GM21526 (cell line): ENCODE measurements at regions not wholly inside any gene's neighbourhood (a gene's known extent, or its start where the extent isn't known, plus 50 kb on each side); places are given as distances from the start of the nearest gene placed in this dataset.

Experiments
- ATAC-seq: cut with Tn5 transposase; IDR thresholded peaks from one replicate; pipeline ENCODE4 v1.9.1; 2021; ENCODE audit warnings: moderate library complexity; ENCODE audit not compliant: unreplicated experiment, low FRiP score

DNA sequence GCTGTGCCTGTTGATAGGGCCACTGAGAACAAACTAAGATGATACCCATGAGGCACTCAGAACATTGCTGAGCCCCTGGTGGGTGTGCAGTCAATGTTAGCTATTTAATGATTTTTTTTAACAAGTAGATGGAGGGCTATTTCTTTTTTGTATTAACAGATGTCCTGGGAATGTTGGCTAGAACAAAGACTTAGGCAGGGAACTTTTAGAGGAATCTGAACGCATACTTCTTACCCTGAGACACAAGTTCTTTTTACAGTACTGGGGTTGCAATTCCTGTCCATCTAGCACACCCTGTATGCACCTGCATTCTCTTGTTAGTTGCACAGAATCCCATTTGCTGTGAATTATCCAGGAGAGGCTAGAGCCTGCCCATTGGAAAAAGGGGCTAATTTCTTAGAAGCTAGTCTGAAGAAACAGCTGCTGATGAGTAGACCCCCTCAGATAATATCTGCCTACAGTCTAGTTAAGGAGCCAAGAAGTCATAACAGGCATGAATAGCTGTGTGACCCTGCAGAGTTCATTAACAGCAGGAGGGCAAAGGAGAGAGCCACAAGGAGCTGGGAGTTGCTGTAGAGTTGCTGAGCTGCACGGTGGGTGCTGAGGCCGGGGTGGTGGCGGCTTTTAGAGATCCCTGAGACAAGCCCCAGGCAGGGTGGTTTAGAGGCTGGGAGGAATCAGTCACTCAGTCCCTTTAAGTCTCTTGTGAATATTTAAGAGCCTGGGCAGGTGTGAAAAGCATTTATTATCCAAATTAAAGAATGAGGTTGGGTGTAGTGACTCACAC is 103.7 kb upstream of the FZD8 start:
- no peak for ATAC-seq

DNA sequence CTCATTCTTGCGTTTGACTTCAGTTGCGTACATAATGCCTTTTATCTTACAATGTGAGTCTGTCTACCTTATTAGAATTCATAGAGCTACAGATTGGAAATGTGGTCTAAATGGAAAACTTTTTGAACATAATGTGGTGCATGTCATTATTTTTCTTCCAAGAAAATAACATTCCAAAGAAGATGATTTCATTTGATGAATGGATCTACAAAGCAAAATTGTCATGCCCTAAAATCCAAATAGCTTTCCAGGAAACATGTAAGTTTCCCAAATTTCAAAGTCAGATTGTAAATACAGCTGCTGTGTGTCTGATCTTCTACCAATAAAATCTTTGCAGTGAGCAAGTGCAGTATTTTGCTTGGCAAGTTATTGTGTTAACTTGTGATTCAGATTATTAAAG is 101.8 kb upstream of the FZD8 start:
- no peak for ATAC-seq

DNA sequence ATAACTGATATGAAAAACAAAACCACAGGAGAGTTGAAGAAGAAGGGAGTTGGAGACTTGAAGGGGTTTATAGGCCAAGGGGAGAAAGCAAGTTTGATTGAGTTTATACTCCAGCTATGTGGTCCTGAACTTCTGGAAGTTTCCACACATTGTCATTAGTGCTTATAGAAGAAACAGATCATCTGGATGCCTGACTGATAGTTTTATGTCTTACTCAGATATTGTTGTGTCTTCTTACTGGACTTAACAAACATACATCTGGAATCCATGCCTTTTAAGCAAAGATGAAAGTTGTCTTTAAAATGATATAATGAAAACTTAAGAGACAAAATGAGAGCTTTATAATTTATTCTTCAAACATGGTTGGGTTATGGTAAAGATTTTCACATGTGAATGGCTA is 101.3 kb upstream of the FZD8 start:
- no peak for ATAC-seq

DNA sequence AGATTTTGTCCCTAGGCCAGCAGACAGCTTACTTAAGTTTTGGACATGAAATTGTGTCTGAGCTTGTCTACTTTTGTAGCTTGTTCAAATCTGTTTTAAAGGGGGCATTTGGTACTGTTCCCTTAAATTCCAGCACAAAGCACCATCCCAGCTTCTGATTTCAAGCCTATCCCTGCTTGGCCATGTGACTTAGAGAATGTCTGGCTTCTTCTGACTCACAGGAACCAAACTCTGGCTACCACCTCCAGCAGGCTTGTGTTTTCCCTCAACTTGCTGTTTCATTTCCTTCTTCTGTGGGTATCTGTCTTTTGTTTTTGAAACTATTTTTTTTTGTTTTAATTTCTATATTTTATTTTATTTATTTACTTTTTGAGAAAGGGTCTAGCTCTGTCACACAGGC is 97.9 kb upstream of the FZD8 start:
- ATAC-seq, result no peak

DNA sequence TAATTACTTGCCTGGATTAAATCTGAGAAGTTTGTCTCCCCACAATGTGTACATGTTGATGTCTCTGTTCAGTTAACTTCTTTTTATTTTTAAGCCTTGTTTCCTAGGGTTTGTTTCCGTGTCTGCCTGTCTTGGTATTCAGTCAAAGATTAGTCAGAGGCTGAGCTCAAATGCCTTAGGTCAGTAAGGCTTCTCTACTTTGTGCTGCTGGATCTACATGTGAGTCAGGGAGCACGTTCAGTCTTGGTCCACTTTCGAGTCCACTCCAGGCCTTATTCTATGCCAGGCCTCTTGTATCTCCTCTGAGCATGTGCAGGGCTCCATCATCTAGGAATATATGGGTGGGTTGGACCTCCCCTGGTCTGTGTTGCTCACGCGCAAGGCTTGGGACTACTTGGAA is 93.3 kb upstream of the FZD8 start:
- ATAC-seq, result no peak

DNA sequence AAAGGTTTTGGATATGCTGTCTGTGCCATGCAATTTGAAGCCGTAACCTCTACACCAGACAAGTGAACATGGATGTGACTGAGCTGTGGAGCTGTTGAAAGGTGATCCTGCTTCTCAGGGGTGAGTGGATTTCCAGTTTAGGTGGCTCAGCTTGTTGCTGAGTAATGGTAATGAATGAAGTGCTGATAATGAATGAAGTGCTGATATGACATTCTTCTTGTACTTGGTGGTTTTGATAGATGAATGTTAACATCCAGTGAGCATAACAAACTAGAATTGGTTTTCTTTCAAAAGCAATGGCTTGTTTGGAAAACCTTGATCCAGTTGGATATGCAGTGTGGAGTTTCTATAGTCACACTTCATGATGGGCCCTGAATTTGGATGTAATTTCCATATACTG is 89.7 kb upstream of the FZD8 start:
- no peak for ATAC-seq

DNA sequence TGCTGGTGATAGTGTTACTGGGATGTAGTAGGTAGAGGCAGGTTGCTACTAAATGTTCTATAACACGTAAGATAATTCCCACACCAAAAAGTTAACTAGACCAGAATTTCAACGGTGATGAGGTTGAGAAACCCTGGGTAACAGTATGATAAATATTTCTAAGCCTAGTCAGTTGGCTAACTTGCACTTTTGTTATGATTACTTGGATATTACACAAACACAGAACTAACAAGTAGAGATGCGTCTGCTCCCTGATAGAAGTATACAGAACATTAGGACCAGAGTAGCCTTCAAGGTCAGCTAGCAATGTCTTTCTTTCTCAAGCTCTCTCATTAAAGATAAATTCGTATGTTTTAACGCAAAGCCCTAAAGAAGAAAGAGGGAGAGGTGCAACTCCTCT is 86.2 kb upstream of the FZD8 start:
- no peak for ATAC-seq

DNA sequence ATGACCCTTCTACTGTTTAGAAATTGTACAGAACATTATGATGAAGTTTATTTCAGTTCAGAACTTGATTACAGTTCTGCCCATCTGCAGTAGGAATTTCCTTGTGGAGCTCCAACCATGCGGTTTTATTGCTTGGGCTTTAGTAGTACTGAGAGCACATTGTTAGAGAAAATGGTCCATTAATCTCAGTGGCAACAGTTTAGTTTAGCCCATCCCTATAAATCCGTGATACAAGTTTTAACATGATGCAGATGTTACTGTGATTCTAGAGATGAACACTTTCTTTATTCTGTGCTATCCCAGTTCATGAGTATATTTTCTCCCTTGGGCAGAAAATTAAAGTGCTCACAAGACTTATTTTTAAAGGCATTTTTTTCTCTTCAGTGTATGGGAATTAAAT is 84.8 kb upstream of the FZD8 start:
- no peak for ATAC-seq

DNA sequence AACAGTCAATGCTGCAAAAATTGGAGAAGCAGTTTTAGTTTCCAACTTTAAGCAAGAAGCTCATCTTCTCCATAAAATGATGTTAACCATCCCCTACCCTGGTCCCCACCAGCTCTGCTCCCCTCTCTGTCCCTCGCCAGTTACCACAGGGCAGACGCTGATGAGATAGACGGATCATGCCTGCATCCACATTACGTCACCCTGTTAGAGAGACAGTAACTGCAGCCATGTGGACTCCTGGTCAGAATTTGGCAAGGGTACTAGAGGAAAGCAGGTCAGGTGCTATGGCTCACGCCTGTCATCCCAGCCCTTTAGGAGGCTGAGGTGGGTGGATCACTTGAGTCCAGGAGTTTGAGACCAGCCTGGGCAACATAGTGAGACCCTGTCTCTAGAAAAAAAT is 81.9 kb upstream of the FZD8 start:
- no peak for ATAC-seq

DNA sequence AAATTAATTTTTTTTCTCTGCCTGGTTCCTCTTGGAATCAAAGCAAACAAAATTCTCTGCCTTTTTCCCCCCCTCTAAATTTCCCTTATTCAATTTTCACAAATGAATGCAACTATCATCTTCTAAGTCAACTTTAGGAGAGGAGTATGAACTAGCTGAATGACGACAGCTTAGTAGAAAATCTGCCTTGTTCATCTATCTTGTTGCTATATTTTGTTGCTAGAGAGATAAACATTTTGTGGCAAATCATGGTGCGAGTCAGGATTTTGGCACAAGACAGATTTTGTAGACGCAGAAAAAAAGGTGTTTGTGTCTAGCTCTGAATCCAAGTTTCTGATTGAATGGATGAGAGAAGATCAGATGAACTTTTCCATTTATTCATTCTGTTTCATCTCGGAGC is 81.0 kb upstream of the FZD8 start:
- ATAC-seq, result no peak

DNA sequence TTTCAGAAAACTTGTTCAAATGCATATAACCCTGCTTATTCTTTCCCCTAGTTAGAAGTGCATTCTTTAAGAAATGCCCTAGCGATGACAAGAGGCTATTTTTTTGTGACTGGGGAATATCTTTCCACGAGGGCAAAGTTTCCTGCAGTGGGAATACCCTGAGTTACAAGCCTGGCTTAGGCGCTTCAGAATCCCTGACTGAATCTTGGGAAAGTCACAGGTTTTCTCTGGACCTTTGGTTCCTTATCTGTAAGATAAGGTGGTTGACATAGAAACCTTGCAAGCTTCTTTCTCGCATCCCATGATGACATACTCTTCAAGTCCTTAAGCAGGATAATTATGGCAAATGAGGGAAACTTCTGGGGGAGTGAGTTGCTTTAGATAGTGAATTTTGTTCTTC is 80.5 kb upstream of the FZD8 start:
- ATAC-seq, result no peak

DNA sequence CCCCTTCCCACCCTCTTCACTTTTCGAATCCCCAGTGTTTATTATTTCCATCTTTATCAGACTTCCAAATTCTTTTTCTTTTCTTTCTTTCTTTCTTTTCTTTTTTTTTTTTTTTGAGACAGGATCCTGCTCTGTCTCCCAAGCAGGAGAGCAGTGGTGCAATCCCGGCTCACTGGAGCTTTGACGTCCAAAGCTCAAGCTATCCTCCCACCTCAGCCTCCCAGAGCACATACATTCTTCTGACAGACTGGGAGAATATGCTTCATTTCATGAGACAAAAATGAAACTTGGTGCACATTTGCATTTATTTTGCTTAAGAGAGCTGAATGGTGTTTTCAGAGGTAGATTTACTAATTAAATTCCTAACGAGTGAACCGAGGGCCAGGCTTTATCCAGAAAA is 80.1 kb upstream of the FZD8 start:
- ATAC-seq, result no peak

DNA sequence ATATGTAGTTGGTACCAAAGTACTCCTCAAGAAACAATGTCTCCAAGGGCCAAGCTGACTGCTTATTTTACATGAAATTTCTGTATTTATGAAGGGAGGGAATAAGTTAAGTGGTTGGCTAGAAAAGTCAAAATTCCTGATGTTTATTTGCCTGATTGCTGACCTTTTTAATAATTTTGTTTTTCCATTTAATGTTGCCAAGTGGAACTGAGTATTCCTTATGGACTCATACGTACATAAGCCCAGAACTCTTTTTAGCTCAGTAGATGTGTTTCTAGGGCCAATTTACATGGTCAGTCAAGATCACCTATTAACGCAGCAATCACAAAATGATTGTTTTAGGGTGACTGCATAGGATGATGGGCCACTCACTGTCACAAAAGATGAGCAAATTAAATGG is 78.3 kb upstream of the FZD8 start:
- no peak for ATAC-seq

DNA sequence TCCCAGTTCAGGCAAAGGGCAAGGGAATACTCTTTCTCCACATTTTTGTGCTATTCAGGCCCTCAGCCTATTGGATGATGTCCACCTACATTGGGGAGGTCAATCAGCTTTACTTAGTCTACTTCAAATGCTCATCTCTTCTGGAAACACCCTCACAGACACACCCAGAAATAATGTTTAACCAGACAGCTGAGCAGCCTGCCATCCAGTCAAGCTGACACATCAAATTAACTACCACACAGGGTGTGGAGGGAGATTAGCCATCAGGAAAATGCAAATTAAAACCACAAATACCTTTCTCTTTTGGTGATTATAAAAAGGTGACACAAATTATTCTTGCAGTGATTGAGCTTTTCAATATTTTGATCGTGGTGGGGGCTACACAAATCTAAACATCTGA is 74.7 kb upstream of the FZD8 start:
- ATAC-seq, result no peak

DNA sequence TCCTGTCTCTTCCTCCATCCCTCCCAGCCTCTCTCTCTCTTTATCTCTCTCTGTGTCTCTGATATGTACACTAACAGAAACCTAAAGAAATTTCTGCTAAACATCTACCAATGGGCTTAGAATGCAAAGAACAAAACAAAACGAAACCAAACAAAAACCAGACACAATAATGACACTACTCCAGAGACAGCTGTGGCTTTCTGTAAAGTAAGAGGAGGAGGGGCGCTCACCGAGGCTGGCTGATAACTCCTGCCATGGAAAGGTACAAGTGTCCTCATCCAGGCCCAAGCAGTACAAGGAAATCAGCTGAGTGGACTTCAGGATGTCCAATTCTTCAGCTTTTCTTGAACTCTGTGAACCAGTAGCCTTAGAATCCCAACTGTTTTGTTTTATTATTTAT is 70.4 kb upstream of the FZD8 start:
- no peak for ATAC-seq

DNA sequence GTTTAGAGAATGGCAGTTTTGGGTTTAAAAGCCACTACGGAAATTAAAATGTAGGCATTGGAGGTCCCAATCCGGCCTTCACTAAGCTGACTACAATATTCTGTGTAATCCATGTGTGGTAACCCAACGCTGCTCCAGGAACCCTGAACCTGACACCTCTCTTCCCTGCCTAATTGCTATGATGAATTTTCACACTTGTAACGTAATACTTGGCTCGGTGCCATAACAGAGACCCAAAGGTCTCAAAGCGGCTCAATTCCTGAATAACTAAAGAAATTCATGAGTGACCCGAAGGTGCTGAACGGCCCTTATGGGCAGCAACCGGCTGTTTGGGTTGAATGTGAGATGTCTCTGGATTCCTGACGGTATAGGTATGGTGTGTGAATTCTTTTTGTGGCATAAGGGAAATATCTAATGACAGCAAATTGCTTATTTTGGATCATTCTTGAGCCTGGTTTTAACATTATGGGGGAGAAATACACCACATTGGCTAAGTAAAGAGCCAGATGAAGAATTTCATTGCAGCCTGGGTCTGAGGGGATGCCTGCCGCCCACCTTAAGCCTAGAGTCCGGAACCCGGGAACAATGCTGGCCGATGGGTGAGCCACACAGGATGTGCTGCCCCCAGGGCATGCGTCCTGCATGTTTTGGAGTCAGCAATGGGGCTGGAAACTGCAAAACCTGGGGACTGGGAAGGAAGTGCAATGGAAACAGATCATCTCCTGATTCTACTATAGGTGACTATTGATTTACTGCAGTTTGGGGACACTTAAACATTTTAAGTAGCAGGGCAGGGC is 69.7 kb upstream of the FZD8 start:
- ATAC-seq, result no peak

DNA sequence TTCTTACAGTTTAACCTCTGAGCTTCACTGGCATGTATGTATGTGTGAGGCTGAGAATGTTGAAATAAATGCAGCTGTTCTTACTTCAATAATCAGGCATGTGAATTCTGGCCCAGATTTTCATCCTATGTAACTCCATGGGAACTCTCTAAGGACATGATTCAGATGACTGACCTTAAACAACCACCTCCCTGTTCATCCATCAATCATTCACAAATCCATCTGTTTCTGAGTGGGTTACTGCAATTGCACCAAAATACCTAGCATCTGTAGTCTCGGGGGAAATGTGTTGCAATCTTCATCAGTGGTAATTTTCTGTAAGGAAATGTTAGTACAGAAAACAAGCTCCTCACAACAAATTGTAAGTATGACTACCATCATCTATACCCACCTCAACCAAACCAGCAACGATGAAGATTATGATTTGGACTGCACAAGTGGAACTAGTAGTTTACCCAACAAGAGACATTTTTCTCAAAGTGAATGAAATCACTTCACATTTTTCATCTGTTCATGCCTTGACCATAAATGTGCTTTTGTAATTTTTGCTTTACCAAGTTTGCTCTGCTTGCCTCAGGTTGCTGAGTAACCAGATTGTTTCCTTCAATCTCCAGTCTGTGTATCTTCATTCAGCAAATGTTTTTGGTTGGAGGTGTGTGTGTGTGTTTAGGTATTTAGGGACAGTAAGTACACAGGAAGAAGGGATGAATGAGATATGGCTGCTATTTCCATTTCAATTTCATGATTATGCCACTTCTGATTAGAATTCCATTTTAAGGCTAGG is 65.7 kb upstream of the FZD8 start:
- ATAC-seq, result no peak

DNA sequence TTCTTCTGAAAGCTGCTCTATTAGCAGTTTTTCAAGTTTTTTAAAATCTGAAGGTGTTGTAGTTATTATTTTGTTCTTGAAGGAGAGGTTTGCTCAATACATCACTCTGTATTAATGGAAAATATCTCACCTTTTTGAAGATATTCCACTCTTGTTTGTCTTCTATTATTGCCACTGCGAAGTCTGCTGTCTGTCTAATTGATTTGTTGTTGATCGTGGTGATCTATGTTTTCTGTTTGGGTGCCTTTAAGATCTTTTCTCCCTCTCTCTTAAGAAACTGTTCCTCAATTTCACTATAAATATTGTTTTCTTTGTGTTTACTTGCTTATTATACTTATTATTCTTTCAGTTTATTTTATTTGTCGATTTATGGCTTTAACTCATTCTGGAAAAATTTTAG is 64.9 kb upstream of the FZD8 start:
- no peak for ATAC-seq

DNA sequence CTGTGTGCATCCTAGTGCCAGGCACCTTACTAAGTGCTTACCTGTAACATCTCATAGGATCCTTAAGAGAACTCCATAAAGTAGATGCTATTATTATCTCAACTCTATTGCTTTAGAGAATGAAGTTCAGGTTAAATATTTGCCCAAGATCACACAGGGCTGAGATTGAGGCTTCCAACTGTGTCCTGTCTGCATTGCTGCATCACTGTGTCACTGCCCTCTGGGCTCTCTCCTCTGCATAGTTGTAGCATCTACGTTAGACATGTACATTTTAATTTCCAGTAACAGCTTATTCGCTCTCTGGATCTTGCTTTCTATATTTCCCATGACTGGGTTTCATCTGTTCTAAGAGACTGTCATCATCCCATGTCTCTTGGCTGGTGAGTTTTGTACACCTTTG is 63.6 kb upstream of the FZD8 start:
- no peak for ATAC-seq

DNA sequence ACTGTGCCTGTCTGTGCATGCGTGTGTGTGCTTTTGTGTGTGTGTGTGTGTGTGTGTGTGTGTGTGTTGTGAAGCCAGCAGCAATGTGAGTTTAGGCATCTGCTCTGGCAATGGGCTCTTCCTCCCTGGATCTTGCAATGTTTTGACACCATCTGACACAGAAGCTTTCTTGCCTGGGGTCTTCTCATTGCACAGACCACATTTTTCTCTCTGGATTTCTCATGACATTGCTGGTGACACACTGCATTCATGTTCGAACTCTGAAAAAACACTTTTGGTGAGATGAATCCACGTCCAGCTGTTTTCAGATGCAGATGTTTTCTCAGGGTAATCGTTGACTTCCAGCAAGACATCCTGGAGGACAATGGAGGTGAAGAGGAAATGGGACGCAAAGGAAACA is 63.0 kb upstream of the FZD8 start:
- ATAC-seq, result no peak

DNA sequence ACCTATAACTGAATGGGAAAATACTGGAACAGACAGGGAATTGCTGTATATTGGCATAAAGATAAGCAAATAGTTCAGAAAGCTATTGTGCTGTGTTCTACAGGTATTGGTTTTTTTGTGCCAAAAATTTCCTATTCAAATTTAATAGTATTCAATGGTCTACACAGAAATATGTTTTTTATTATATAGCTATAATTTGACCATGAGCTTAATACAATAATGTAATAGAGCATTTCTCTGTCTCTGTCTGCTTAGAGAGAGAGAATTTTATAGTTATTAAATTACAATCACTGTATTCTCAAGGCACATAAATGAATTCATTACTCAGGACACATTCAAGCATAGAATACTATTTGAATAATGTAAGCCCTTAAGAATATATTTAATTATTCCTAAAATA is 62.3 kb upstream of the FZD8 start:
- ATAC-seq, result no peak

DNA sequence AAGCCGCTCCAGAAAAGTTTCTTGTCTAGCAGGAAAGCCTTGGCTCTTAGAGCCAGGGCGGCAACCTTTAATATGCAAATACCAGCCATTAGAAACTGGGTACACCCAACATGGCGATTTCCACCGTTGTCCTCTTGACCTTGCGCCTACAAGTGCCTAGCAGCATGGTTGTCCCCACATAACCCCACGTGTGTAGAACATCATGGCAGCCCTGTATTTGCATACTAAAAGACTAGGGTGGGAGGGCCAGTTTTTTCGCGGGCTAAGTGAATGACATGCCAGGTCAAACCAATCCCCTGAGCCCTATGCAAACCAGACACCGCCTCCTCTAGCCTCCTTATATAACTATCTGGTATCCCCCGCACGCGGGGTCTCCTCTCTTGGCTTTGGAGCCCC is 58.4 kb upstream of the FZD8 start:
- ATAC-seq, result no peak
